GM18907 (cell line): ENCODE measurements at regions not wholly inside any gene's neighbourhood (a gene's known extent, or its start where the extent isn't known, plus 50 kb on each side); places are given as distances from the start of the nearest gene placed in this dataset.
A peak's percentile ranks its signal among the peaks of the same experiment; 100 is the strongest.
"Not testable (repeated sequence)": the region's sequence is repeated elsewhere in the genome, so short reads cannot be mapped to it uniquely, and the experiment has no call there.

Experiments
- ATAC-seq: cut with Tn5 transposase; IDR thresholded peaks from one replicate; pipeline ENCODE4 v1.9.1; 2021; ENCODE audit warnings: mild to moderate bottlenecking, moderate library complexity; ENCODE audit not compliant: unreplicated experiment

GRCh38 chr14:87640553-87640952, 352.4 kb downstream of the GALC start:
- no peak for ATAC-seq

GRCh38 chr14:87638196-87638595, 354.8 kb downstream of the GALC start:
- ATAC-seq, result no peak

- no peak for ATAC-seq
These were observed 357.5 kb downstream of the GALC start for GRCh38 chr14:87635442-87635841.

- ATAC-seq, result no peak
These were observed 360.2 kb downstream of the GALC start for GRCh38 chr14:87632796-87633195.

GRCh38 chr14:87630846-87631245, 362.1 kb downstream of the GALC start:
- no peak for ATAC-seq

- no peak for ATAC-seq
These were observed 363.2 kb downstream of the GALC start for GRCh38 chr14:87629788-87630187.

GRCh38 chr14:87628780-87629179, 364.2 kb downstream of the GALC start:
- no peak for ATAC-seq

GRCh38 chr14:87628129-87628528, 364.9 kb downstream of the GALC start:
- ATAC-seq, result no peak

- no peak for ATAC-seq
These were observed 366.7 kb downstream of the GALC start for GRCh38 chr14:87626266-87626665.

- no peak for ATAC-seq
These were observed 369.4 kb downstream of the GALC start for GRCh38 chr14:87623616-87624015.

GRCh38 chr14:87617079-87617478, 375.9 kb downstream of the GALC start:
- ATAC-seq, result no peak

- peak; percentile 81 for ATAC-seq
These were observed 376.9 kb downstream of the GALC start for GRCh38 chr14:87615822-87616679.

GRCh38 chr14:87615047-87615446, 377.9 kb downstream of the GALC start:
- ATAC-seq, result no peak

- ATAC-seq, result no peak
These were observed 379.1 kb downstream of the GALC start for GRCh38 chr14:87613881-87614280.

GRCh38 chr14:87607056-87607455, 385.9 kb downstream of the GALC start:
- ATAC-seq, result not testable (repeated sequence)

GRCh38 chr14:87601036-87601435, 391.9 kb downstream of the GALC start:
- no peak for ATAC-seq

GRCh38 chr14:87600240-87600639, 392.7 kb downstream of the GALC start:
- ATAC-seq, result no peak

- no peak for ATAC-seq
These were observed 411.7 kb downstream of the GALC start for GRCh38 chr14:87581298-87581697.

GRCh38 chr14:87579036-87579435, 413.9 kb downstream of the GALC start:
- no peak for ATAC-seq

GRCh38 chr14:87575378-87575777, 417.6 kb downstream of the GALC start:
- ATAC-seq, result no peak

- ATAC-seq, result no peak
These were observed 419.4 kb downstream of the GALC start for GRCh38 chr14:87573591-87573990.

- ATAC-seq, result no peak
These were observed 425.2 kb downstream of the GALC start for GRCh38 chr14:87567618-87568295.
